ENCODE measurements at regions not wholly inside any gene's neighbourhood (a gene's known extent, or its start where the extent isn't known, plus 50 kb on each side); places are given as distances from the start of the nearest gene placed in this dataset.

DNA sequence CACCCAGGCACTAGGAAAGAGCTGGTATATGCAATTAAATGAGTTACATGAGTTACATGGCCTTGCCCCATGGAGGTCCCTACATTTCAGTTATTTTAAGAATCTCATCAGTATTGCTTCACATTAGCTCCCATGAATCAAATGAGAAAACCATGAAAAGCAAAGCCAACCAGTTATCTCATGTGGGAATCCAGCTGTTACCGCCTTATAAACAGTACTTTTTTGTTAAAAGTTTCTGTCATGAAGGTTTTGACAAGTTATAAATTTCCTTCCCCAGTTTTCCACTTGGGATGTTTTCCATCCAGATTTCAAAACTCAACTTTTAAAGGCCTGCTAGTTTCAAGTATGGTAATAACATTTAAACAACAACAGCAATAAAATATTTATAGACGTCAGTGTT is 544.8 kb downstream of the NUF2 start:
- no peak for DNase-seq (ENCODE audit: low read depth in 4 of 4, low spot score in 3 of 4)

DNA sequence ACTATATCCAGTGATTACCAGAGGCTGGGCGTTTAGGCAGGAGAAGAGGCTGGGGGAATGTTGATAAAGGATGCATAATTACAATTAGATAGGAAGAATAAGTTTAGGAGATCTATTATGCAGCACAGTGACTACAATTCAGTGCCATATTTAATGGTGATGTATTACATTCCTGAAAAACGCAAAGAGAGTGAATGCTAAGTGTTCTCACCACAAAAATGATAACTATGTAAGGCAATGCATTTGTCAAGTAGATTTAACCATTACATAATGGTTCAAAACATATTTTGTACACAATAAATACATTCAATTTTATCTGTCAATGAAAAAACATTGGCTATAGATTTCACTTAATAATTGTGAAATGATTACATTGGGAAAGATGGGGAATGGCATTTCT is 548.9 kb downstream of the NUF2 start:
- DNase-seq (ENCODE audit: low read depth in 4 of 4, low spot score in 3 of 4): no peak

DNA sequence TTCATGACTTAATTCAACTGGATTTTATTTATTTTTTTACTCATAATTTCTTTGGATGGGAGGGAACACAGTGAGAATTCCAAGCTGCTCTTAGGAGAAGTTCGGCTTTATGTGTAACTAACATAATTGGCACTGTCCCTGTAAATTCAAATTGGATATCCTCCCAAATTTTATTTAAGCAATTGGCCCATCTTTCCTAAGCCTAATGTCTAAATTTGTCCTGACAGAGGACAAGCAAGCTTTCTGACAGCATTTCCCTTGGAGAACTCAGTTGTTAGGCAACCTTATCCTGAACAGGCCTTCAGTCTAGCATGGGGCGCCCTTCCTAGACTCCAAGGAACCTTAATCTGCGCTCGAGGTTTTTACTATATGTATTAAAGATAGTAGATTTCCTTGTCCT is 550.3 kb downstream of the NUF2 start:
- no peak for DNase-seq (ENCODE audit: low read depth in 4 of 4, low spot score in 3 of 4)

DNA sequence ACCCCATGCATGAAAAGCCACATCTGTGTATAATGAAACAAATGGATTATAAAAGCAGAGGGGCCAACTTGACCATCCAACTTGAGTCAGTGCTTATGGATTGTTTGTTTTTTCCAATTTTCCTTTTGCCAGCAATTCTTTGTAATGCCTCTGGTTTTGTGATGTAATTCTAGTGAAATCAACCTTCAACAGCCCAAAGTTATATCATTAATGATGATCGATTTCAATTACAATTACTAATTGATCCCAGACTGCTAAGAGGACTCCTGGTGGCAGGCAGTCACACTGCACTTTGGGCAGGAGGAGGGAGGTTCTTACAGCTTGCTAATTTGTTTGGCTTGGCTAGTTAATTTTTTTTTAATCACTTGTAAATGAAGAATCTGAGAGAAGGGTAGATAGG is 552.3 kb downstream of the NUF2 start:
- DNase-seq (ENCODE audit: low read depth in 4 of 4, low spot score in 3 of 4): no peak

DNA sequence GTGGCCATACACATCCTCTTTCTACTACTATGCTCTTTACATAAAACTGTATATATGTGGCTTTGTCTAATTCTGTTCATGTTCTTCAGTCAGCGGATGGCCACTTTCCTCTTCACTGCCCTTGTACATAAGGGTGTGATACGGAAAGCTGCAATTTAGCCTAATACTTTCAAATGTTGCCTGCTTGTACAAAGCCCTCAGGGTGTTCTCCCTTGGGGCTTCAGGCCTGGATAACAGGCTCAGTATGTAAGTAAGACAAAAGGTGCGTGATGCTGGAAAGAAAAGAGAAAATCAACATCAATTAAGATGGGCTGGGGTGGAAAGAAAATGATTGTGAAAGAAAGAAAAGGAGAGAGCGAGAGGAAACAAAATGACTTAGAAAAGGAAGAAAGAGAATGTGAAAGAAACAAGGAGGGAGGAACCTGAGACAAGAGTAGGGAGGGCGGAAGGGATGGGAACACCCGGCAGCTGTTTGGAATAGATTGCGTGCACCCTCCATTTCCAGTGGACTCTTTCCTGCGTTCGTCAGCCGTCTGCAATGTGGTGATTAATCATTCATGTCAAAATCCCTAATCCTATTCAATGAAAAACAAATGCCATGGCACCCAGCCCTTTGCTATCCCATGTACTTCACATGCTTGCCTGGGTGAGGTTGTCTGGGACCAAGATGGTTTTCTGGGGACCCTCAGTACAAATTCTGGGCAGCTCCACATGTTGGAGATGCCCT is 553.6 kb downstream of the NUF2 start:
- DNase-seq (ENCODE audit: low read depth in 4 of 4, low spot score in 3 of 4): no peak

DNA sequence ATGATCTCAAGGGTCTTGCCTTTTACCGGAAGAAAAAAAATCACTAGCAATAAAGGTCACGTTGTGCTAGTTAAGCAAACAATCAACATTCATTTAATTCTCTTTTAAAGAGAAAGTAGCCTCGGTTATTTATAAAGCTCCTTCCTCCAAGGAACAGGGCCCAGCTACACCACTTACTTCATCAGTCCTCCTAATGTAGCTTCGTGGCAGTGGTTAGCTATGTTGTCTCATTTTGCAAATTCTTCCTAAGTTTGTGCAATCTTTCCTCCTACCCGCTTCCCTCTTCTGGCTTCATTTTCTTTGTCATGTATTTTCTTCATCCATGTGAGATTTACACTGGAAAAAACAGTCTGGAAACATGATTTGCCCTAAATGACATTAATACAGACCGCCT is 554.2 kb downstream of the NUF2 start:
- DNase-seq (ENCODE audit: low read depth in 4 of 4, low spot score in 3 of 4): no peak

DNA sequence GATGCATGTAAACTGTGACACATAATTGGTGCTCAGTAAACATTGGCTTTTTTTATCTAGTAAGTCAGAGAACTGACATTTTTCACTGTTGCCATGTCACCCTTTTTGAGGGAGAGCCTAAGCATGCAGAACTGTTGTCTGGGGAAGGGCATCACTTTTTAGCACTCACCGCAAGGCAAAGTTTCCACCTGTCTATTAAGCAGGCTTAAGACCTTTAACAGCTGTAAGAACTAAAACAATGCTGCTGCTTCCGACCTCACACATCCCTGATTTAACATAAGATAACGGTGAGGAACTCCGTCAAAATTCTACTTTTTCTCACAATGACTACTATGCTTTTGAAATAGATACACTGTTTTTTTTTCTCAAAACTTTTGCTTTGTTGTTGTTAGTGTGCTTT is 554.8 kb downstream of the NUF2 start:
- DNase-seq (ENCODE audit: low read depth in 4 of 4, low spot score in 3 of 4): no peak

DNA sequence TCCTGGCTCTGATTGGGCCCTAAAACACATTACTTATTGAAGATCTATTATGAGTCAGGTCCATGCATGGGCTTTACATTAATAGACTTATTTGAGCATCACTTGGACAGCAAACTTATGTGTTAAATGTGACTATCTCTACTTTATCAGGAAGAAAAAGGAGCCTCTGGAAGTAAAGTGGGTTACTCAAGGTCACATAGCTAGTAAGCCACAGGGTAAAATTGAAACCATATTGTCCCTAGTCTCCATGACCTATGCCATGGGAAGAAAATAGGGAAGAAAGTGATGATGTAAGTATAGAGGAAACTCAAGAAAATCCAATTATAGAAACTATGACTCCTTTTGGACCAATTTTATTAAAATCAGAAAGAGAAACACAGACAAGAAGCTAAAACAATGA is 555.3 kb downstream of the NUF2 start:
- DNase-seq (ENCODE audit: low read depth in 4 of 4, low spot score in 3 of 4): no peak

DNA sequence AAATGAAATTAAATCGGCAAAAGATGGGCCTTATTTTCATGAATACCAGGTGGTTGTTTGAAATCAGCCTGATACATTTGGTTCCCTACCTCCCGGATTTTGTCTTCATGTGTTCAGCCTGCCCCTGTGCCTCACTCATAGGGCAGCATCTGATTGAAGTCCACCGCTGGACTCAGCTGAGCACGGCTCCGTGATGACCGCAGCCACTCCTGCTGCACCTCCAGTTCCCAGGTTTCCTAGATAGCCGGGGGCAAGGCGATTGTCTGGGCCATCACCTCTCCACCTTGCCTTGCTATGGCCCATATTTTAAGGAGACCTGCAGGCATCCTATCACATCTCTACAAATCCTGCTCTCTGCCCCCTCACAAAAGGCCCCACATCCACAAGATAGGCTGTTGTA is 563.8 kb downstream of the NUF2 start:
- no peak for DNase-seq (ENCODE audit: low read depth in 4 of 4, low spot score in 3 of 4)

DNA sequence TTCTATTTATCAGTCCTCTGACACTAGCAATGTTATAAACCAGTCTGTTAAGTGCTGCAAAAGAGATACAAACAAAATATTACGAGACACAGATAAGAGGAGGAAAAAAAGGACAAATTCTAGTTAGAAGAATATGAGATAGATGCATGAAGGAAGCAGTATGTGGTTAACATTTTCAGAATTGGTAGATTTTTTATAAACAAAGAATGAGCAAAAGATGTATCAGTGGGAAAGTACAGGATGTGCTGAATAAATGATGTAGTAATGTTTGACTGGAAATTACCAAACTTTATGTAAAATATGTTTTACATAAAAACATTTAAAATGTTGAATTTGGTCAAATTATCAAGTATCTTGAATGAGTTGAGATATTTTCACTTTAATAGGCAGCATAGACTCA is 574.2 kb downstream of the NUF2 start:
- no peak for DNase-seq (ENCODE audit: low read depth in 4 of 4, low spot score in 3 of 4)

DNA sequence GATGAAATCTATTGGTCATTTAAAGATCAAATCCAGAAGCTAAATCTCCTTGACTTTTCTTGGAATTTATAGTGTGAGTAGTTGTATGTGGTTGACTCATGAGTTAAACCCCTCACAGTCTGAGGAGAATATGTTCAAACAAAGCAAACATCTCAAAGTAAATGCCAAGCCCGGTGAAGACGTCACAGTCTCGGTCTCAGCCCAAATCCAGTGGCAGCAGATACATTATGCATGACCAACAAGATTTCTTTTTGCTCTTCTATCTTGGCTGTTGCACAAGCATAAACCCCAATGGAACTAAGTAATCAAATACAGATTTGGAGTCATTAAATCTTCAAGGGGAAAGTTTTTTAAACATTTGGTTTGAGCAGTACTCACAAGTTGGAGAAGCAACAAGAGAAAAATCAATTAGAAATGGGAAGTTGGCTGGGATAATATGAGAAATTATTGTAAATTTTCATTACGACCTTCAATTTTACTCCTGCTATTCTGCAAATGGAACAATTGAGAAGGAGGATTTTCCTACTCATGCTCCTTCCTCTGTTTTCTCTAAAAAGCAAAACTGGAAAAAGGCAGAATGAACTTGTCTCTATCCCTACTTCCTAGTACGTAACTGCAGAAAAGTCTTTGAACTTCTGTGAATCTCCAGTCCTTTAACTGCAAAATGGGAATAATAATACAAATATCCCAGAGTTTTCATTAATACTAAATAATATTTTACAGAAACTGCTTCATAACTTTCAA is 575.8 kb downstream of the NUF2 start:
- DNase-seq (ENCODE audit: low read depth in 4 of 4, low spot score in 3 of 4): no peak

DNA sequence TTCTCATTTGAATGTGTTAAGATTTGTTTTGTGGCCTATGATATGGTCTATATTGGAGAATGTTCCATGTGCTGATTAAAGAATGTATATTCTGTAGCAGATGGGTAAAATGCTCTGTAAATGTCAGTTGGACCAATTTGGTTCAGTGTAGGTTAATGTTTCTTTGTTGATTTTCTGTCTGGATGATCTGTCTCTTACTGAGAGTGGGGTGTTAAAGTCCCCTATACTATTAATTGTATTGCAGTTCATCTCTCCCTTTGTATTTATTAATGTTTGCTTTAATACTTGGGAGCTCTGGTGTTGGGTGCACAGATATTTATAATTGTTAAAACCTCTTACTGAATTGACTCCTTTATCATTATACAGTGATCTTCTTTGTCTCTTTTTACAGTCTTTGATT is 584.5 kb downstream of the NUF2 start:
- no peak for DNase-seq (ENCODE audit: low read depth in 4 of 4, low spot score in 3 of 4)

DNA sequence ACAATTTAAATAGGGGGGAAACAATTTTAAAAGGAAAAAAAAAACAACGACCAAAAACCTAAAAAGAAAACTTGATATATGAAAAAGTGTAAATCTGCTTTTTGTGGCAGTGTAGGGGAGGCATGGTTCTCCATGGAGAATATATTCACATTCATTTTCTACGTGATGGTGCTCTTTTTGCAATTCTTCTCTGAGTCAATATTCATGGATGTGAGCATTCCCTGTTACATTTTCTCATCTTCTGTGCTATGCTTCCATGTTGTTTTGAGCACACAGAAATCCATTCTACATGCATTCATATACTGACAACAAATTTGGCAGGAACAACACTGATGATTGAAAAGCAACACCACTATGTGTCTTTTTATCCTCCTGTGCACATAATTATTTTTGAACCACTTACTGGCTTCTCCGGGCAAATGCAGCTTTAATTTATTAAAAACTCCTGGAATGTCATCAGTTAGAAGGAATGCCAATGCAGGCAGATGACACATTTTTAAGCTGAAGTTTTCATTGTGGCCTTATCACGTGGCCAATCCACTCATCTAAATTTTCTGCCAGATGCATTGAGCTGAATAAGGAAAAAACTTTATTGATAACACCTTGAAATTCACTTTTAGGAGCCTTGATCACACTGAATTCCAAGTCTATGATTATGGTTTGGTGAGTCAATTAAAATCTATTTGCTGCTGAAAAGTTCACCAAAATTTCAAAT is 590.6 kb downstream of the NUF2 start:
- DNase-seq (ENCODE audit: low read depth in 4 of 4, low spot score in 3 of 4): no peak

DNA sequence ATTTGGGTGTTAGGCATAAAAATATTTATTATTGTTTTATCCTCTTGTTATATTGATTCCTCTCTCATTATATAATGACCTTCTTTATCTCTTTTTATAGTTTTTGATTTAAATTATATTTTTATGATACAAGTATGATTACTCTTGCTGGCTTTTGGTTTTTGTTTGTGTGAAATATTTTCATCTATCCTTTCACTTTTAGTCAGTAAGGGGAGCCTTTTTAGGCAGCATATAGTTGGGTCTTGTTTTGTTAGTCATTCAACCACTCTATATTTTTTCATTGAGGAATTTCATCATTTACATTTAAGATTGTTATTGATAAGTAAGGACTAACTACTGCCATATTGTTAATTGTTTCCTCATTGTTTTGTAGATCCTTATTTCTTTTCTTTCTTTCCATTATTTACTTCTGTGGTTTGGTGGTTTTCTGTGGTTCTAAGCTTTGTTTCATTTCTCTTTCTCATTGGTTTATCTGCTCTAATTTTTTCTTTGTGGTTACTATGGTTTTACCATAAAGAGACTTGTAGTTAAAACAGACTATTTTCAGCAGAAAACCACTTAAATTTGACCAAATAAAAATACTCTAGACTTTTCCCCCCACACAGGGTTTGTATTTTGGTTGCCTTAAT is 593.1 kb downstream of the NUF2 start:
- DNase-seq (ENCODE audit: low read depth in 4 of 4, low spot score in 3 of 4): no peak

DNA sequence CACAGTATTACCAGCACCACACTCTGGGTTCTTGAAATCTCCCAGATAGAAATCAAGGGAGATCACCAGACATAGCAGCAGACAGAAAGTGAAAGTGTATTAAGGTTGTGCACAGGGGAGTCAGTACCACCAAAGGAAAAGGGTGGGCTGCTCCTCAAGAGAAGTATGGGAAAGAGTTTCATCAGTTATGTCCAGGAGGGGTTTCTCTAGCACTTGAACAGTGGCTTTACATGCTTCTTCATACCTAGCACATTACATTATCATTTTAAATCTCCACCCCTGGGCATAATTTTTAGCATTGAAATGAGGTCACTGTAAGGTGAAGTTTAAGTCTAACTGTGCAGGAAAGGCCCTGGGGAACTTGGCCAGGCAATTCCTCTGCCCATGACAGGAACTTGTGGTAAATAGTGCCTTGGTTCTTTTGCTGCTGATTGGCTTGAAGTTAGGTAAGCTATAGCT is 601.0 kb downstream of the NUF2 start:
- DNase-seq (ENCODE audit: low read depth in 4 of 4, low spot score in 3 of 4): no peak

DNA sequence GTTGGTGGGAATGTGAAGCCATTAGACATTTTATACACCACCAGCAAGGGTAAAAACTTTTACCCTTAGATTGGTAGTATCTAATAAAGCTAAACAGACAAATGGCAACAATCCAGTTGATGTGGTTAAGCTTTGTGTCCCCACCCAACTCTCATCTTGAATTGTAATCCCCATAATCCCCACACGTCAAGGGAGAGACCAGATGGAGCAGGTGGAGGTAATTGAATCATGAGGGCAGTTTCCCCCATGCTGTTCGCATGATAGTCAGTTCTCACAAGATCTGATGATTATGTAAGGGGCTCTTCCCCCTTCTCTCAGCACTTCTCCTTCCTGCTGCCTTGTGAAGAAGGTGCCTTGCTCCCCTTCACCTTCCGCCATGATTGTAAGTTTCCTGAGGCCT is 602.3 kb downstream of the NUF2 start:
- no peak for DNase-seq (ENCODE audit: low read depth in 4 of 4, low spot score in 3 of 4)

DNA sequence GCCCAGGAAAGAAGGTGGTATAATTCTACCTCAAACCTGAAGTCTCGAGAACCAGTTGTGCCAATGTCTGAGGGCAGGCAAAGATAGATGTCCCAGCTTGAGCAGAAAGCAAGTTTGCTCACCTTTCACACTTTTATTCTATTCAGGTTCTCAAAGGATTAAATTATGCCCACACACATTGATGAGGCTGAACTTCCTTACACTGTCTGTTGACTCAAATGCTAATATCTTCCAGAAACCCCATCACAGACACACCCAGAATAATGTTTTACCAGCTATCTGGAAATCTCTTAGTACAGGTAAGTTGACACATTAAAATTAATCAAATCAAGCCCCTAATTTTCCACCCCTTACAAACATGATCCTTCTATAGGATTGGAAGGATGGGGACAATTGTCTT is 605.7 kb downstream of the NUF2 start:
- no peak for DNase-seq (ENCODE audit: low read depth in 4 of 4, low spot score in 3 of 4)

DNA sequence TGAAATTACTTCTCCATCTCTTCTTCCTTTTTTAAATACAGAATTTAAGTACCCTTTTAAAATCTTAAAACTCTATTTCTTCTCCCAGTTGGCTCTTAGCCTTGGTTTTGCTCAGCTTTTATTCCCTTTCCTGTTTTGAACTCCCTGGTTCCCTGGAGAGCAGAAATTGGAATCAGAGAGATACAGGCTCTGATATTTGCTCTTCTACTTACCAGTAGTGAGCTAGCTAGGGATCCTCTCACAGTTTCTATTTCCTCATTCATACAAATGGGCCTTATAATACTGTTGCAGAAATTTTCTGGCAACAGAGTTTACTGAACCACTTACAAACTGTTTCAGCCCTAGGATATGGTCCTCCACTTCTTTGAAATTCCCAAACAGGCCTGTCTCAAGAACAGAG is 606.3 kb downstream of the NUF2 start:
- DNase-seq (ENCODE audit: low read depth in 4 of 4, low spot score in 3 of 4): no peak

DNA sequence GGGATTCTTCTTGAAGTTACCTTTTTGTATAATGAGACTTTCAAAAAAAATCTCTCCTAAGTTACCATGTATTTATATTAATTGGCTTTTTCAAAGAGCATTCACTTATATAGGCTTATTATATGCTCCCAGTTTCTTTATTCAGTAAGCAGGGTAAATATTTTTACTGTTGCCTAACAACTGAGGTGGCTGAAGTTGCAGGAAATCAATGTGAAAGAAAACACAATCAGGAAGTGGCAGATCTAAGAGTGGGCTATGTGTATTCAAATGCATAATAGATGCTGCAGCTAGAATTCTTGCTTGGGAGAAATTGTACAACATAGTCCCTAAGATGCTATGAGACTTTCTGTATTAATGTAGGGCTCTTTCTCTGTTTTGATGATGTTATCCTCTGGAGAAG is 606.9 kb downstream of the NUF2 start:
- DNase-seq (ENCODE audit: low read depth in 4 of 4, low spot score in 3 of 4): no peak

DNA sequence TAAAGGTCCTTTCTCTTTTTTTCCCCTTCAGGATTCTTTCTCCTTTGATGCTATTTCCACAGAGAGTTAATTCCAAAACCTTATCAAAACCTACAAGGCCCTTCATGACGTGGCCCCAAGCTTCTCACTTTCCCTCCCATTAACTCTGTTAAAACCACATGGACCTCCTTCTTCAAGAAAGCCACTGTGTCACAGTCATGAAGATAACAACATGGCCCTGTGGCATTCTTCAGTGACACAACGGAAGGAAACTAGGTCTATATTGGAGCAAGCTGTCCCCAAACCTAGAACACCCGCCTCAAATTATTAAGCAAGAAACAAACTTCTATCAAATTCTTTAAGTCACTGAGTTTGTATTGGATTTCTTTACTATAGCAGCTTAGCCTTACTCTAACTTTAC is 611.1 kb downstream of the NUF2 start:
- DNase-seq (ENCODE audit: low read depth in 4 of 4, low spot score in 3 of 4): no peak

DNA sequence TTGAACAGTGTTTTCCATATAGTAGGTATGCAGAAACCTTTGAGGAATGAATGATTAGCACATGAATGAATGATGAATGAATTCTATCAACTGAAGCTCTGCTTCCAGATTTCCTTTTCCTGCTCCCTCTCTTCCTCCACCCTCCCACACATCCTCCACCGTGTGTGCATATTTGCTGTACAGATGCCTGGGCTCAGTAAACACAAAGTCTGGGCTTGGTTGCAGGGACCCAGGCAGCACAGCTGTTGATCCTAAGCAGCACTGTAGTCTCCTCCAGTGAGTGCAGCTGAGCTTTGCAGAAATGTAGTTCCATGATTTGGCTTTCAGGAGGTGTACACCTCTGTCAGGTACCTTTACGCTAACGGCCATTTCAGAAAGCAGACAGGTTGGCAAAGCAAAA is 611.7 kb downstream of the NUF2 start:
- DNase-seq (ENCODE audit: low read depth in 4 of 4, low spot score in 3 of 4): no peak
